NB4 (cell line): ENCODE measurements at regions not wholly inside any gene's neighbourhood (a gene's known extent, or its start where the extent isn't known, plus 50 kb on each side); places are given as distances from the start of the nearest gene placed in this dataset.

ENCODE experiments used
- POLR2A ChIP-seq: IDR thresholded peaks from 2 replicates; pipeline ENCODE4 v1.6.1; 2011; ENCODE audit warnings: mild to moderate bottlenecking; ENCODE audit not compliant: insufficient read length; ENCODE audit errors: extremely low read depth
- TF ChIP-seq, protein P1 (sequence below): IDR thresholded peaks from one replicate; pipeline ENCODE4 v1.5.1; 2012; ENCODE audit warnings: low read depth, low read length

DNA sequence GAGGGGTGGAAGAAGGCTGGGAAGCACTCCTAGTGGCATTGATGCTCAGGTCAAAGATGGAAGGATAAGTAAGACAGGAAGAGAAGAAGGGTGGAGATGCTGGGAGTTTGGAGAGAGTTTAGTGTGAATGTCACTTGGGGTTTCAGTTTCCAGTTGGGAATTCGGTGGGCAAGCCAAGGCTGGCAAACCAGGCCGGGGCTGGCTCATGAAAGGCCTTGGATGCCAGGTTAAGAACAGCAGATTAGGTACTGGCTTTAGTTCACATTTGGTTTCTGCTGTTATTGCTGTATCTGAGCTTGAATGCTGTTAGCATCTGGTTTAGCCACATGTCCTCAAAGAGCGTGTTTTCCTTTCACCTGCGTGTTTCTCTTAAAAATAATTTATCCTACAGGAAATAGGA lies 69.6 kb downstream of the BLID start:
- TF ChIP-seq, protein P1, sequence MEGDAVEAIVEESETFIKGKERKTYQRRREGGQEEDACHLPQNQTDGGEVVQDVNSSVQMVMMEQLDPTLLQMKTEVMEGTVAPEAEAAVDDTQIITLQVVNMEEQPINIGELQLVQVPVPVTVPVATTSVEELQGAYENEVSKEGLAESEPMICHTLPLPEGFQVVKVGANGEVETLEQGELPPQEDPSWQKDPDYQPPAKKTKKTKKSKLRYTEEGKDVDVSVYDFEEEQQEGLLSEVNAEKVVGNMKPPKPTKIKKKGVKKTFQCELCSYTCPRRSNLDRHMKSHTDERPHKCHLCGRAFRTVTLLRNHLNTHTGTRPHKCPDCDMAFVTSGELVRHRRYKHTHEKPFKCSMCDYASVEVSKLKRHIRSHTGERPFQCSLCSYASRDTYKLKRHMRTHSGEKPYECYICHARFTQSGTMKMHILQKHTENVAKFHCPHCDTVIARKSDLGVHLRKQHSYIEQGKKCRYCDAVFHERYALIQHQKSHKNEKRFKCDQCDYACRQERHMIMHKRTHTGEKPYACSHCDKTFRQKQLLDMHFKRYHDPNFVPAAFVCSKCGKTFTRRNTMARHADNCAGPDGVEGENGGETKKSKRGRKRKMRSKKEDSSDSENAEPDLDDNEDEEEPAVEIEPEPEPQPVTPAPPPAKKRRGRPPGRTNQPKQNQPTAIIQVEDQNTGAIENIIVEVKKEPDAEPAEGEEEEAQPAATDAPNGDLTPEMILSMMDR: no peak
- no peak for TF ChIP-seq POLR2A
